ENCODE measurements at regions not wholly inside any gene's neighbourhood (a gene's known extent, or its start where the extent isn't known, plus 50 kb on each side); places are given as distances from the start of the nearest gene placed in this dataset.

DNA sequence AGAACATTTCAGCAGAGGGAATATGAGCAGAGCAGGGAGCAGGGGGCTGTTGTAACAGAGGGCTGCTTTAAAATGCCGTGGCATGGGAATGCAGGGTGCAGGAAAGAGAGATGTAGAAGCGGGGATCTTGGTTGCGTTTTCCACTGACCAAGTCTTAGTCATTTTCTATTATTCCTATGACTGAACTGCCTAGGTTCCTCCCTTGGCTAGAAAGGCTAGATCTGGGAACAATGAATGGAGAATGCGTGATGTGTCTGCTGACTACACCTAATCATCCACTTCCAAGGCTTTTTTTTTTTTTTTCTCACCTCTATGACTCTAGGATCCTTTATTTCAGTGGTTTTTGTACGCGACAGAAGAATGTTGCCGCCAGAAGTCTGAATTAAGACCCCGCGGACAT is 607.4 kb upstream of the TBL1XR1 start:
- TF ChIP-seq, protein P1, sequence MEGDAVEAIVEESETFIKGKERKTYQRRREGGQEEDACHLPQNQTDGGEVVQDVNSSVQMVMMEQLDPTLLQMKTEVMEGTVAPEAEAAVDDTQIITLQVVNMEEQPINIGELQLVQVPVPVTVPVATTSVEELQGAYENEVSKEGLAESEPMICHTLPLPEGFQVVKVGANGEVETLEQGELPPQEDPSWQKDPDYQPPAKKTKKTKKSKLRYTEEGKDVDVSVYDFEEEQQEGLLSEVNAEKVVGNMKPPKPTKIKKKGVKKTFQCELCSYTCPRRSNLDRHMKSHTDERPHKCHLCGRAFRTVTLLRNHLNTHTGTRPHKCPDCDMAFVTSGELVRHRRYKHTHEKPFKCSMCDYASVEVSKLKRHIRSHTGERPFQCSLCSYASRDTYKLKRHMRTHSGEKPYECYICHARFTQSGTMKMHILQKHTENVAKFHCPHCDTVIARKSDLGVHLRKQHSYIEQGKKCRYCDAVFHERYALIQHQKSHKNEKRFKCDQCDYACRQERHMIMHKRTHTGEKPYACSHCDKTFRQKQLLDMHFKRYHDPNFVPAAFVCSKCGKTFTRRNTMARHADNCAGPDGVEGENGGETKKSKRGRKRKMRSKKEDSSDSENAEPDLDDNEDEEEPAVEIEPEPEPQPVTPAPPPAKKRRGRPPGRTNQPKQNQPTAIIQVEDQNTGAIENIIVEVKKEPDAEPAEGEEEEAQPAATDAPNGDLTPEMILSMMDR (conservative IDR thresholded peaks at IDR 0.05; ENCODE audit: low read depth, low read length), result no peak
- TF ChIP-seq EZH2 (IDR thresholded peaks at IDR 0.05; ENCODE audit: borderline replicate concordance, low read depth, low read length, poor library complexity, severe bottlenecking), result no peak

All from A673 (cell line).